GM12801 (cell line): ENCODE measurements at regions not wholly inside any gene's neighbourhood (a gene's known extent, or its start where the extent isn't known, plus 50 kb on each side); places are given as distances from the start of the nearest gene placed in this dataset.

Experiments used
- CTCF ChIP-seq: IDR thresholded peaks from one replicate; pipeline ENCODE4 v1.5.1; 2011; ENCODE audit warnings: control low read depth; ENCODE audit not compliant: insufficient read length; ENCODE audit errors: extremely low read depth

DNA sequence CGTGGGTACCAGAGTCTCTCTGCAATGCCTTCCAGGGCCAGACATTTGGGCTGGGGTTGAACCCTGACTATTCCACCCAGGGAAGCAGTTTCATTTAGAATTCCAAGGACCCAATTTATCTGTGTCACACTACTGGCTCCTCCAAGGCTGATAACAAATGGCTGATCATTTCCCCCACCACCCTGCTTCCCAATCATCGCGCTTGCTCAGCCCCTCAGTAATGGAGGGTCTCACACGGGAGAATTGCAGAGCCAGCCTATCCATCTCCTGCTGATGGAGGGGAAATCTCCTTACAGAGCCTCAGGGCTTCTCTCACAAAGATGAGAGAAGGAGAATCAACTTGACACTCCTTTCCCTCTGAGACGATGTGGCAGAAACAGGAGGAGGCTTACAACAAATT is 78.4 kb upstream of the WSCD2 start:
- no peak for TF ChIP-seq CTCF

GRCh38 chr12:108052260-108052659 is 76.8 kb upstream of the WSCD2 start:
- no peak for TF ChIP-seq CTCF

DNA sequence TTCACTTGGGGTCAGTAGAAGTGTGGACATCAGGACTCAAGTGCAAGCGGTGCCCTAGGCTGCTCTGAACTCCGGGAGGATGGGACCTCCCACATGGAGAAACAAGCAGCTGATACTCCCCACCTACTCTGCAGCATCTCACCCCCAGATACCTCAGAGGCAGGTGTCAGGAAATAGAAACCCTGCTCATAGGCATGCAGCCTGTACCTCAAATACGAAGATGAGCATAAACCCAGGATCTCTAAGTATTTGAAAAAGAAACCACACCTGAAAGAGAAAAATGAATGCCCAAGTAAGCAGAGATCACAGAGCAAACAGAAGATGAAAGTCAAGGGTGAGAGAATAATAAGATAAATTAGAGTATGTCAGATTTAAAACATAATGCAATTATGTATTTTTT is 75.6 kb upstream of the WSCD2 start:
- no peak for TF ChIP-seq CTCF

DNA sequence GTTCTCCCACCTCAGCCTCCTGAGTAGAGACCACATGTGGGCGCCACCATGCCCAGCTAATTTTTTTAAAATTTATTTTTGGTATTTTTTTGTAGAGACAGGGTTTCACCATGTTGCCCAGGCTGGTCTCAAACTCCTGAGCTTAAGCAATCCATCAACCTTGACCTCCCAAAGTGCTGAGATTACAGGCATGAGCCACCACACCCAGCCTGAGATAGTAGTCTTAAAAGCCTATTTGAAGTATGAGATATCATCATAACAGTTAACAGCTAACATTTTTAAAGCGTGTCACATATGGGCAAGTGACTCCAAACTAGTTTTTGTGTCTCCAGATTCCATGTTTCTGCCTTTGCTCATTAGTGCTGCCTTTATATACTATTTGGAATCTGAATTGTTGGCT is 74.6 kb upstream of the WSCD2 start:
- TF ChIP-seq CTCF: no peak

DNA sequence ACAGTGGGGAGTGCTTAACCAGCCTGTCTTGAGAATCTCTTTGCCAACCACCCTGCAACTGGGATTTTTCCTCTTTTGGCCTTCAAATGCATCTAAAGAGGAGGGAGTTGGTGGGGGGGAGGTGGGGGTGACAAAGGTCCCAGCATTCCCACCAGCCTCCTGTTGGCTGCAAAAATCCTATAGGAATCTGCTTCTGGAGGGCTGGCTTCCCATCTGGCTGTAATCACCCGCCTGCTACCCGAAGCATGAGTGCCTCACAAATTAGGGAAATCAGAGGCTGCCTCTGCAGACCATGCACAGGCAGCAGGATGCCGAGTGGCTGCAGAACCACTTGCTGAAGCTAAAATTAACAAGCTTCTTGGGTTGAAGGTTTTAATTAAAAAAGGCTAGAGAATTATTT is 73.9 kb upstream of the WSCD2 start:
- no peak for TF ChIP-seq CTCF

- no peak for TF ChIP-seq CTCF
Measured at GRCh38 chr12:108060067-108060466, 69.0 kb upstream of the WSCD2 start.

GRCh38 chr12:108060903-108061302 is 68.2 kb upstream of the WSCD2 start:
- no peak for TF ChIP-seq CTCF

DNA sequence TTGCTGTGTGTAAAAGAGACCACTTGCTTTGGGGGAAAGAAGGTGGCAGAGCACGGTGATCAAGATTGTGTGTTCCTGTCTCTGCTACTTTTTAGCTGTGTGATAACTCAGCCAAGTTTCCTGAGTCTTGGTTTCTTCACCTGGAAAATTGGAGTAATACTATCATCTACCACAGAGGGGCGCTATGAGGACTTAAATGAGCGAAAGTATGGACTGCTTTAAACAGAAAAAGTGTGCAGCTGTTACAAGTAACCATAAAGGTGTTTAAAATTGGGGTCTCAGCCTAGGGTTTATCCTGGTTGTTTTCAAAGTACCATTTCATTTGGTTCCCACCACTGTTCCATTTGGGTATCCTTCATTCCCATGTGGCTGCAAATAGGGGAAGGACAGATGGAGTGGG is 65.9 kb upstream of the WSCD2 start:
- TF ChIP-seq CTCF: no peak
